BLaER1 (cell line): ENCODE measurements at regions not wholly inside any gene's neighbourhood (a gene's known extent, or its start where the extent isn't known, plus 50 kb on each side); places are given as distances from the start of the nearest gene placed in this dataset.
"Not testable (repeated sequence)": the region's sequence is repeated elsewhere in the genome, so short reads cannot be mapped to it uniquely, and the experiment has no call there.

Source experiments
- H3K27ac ChIP-seq: shearing (Covaris generic); formaldehyde crosslinking; 2 replicates; pipeline ENCODE4 v1.8.1; 2022
- H3K27me3 ChIP-seq: shearing (Covaris generic); formaldehyde crosslinking; 2 replicates; pipeline ENCODE4 v1.8.1; 2022
- H3K36me3 ChIP-seq: shearing (Covaris generic); formaldehyde crosslinking; 2 replicates; pipeline ENCODE4 v1.8.1; 2022
- H3K4me1 ChIP-seq: shearing (Covaris generic); formaldehyde crosslinking; 2 replicates; pipeline ENCODE4 v1.8.1; 2022
- H3K4me2 ChIP-seq: shearing (Covaris generic); formaldehyde crosslinking; 2 replicates; pipeline ENCODE4 v1.8.1; 2022
- H3K4me3 ChIP-seq: shearing (Covaris generic); formaldehyde crosslinking; 2 replicates; pipeline ENCODE4 v1.8.1; 2022
- H3K9ac ChIP-seq: shearing (Covaris generic); formaldehyde crosslinking; 2 replicates; pipeline ENCODE4 v1.8.1; 2022
- H3K9me3 ChIP-seq: shearing (Covaris generic); formaldehyde crosslinking; 2 replicates; pipeline ENCODE4 v1.8.1; 2022
- H4K20me1 ChIP-seq: shearing (Covaris generic); formaldehyde crosslinking; 2 replicates; pipeline ENCODE4 v1.8.1; 2022
- Cebpa-rat ChIP-seq: shearing (Covaris generic); IDR thresholded peaks from 2 replicates; pipeline ENCODE4 v1.8.1; 2022

DNA sequence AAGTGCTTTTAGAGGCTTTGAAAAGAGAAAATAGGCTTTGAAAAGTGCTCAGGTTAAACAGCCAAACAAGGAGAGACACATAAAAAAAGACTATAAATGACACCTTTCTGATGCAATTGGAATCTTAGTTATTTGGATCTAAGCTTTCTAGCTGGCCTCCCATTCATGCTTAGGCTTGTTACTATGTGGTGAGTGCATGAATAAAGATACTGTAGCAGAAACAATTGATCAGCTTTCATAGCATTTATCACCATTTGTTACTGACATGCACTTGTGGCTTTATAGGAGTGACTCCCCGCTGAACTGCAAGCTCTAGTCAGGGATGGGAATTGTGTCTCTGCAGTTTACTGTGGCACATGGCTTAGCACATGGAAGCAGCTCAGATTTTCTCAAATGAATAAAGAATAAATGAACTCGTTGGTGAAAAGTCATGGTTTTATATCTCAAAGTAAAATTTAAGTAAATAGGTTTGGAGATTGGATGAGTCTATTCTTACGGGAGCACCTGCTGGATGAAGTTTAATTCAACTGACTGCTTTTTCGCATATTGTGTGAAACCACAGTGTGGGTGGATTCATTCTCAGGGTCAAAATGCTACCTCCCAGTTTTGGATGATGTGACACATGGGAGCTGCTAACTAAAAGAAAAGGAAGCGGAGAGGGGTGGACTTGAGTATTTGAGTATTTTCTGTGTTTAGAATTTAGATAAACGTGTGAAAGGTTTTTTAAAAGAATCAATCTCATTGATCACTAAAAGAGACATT, 91.1 kb upstream of the NOL4 start:
- Histone ChIP-seq H3K4me2 (no peak overlapping the region), H3K9ac (no peak overlapping the region), H3K27me3 (no peaks in the 10 kb centered on the region), H4K20me1 (no peaks in the 10 kb centered on the region), H3K36me3 (no peaks in the 10 kb centered on the region), H3K4me3 (no peak overlapping the region), H3K27ac (no peak overlapping the region), H3K9me3 (no peaks in the 10 kb centered on the region), H3K4me1 (peaks cover 20% of the 10 kb centered on the region)
- no peak for TF ChIP-seq Cebpa-rat

DNA sequence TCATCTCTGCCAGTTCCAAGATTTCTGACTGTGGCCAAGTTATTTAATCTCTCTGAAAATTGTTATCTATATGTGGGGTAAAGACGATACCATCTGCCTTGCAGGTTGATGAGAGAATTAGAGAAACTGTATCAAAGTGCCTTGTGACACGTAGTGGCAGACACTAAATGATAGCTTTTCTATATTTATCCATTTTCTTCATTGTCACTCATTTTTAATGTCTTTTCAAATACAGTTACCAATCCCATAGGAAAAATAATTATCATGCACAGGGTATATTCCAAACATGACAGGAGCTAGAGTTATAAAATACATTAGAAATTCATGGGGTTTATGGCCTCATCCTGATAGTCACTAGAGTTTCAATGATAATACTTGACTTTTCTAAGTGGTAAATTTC, 95.6 kb upstream of the NOL4 start:
- H3K4me3 ChIP-seq, result no peak overlapping the region
- H3K27me3 ChIP-seq, result no peaks in the 10 kb centered on the region
- H3K4me1 ChIP-seq, result peaks cover 20% of the 10 kb centered on the region
- H3K27ac ChIP-seq, result no peak overlapping the region
- H3K9me3 ChIP-seq, result no peaks in the 10 kb centered on the region
- H3K4me2 ChIP-seq, result no peak overlapping the region
- no peak for TF ChIP-seq Cebpa-rat
- H3K36me3 ChIP-seq, result no peaks in the 10 kb centered on the region
- no peaks in the 10 kb centered on the region for H4K20me1 ChIP-seq
- H3K9ac ChIP-seq, result no peak overlapping the region

DNA sequence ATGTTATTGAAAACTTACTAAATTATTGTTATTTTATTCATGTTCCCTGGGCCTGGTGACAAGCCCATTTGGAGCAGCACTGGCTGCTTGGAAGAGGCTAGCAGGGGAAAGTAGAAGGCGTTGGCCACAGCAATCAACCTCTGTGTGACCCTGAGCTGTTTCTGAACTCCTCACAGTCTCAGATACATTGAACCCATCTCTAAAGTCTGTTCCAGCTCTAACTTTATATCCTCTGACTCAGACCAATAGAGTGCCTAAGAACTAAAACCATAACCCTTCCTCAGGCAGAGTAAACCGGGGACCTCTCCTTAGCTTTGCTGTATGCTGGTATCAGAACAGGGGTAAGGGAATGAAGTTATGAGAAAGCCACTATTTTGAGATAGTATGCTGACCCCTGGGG, 96.4 kb upstream of the NOL4 start:
- TF ChIP-seq Cebpa-rat, result no peak
- no peaks in the 10 kb centered on the region for H3K9me3 ChIP-seq
- peaks cover 20% of the 10 kb centered on the region for H3K4me1 ChIP-seq
- no peaks in the 10 kb centered on the region for H4K20me1 ChIP-seq
- H3K27me3 ChIP-seq, result no peaks in the 10 kb centered on the region
- H3K36me3 ChIP-seq, result no peaks in the 10 kb centered on the region
- no peak overlapping the region for H3K27ac ChIP-seq
- no peak overlapping the region for H3K4me2 ChIP-seq
- H3K4me3 ChIP-seq, result no peak overlapping the region
- no peak overlapping the region for H3K9ac ChIP-seq

DNA sequence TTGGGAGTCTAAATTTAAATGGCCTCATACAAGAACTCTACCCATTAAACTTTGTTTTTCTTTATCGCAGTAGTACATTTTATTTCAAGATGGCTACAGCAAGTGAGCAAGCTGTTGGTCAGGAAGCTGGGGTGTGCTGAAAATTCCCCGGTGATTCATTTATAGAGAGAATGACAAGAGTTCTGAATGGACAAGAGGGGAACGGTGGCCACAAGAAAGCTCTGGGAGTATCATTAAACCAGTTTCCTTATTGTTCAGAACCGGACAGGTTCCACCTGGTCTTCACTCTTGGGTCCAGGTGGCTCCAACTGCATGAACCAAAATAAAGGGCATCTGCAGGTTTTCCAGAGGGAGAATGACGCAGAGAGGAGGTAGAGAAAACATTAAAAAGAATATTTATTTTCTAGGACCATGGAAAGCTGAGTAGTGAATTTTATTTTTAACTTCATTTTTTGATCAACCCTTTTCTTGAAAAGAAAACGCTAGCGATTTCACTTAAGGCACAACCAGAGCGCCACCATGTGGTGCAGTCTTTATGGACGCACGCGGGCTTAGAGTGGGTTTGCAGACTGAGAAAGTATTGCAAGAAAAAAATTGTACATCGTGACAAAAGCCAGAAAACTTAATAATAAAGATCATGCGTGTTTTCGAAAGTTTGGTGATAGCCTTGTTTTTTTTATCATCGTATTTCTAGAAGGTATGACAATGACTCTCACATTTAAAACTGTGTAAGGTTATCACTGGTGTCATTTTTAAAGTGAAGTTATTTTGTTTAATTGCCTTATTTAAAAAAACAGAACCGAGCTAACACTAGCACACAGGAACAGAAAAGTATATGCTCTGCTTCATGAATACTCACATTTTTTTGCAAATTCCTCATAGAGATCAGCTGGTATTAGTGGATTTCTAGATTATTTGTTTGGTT, 97.9 kb upstream of the NOL4 start:
- Histone ChIP-seq H3K27me3 (no peaks in the 10 kb centered on the region), H3K9ac (no peak overlapping the region), H3K4me2 (no peak overlapping the region), H3K4me1 (peaks cover 14% of the 10 kb centered on the region), H3K36me3 (no peaks in the 10 kb centered on the region), H3K9me3 (no peaks in the 10 kb centered on the region), H3K27ac (no peak overlapping the region), H3K4me3 (no peak overlapping the region), H4K20me1 (no peaks in the 10 kb centered on the region)
- no peak for TF ChIP-seq Cebpa-rat

DNA sequence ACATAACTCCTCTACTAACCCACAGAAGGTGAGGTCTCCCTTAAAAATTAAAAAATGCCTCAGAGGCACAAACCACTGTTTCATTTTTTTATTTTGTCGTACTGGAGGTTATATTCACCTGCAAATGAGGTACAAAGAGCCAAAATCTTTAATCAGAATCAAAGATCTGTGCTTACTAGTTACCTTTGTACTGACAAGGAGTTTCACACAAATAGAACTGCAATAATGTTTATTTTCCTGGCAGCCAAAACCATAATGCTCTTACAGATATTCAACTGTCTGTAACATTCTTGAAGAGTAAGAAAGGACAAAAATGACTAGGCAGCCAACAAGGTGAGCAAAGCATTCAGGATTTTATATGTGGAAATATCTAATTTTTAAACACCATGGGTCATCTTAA, 105.1 kb upstream of the NOL4 start:
- H3K9me3 ChIP-seq, result no peaks in the 10 kb centered on the region
- no peak overlapping the region for H3K4me3 ChIP-seq
- no peaks in the 10 kb centered on the region for H4K20me1 ChIP-seq
- H3K4me1 ChIP-seq, result peaks cover 5% of the 10 kb centered on the region; the same call in 1 of the 2 replicates
- no peaks in the 10 kb centered on the region for H3K27me3 ChIP-seq
- no peaks in the 10 kb centered on the region for H3K36me3 ChIP-seq
- 0 out of 2 replicates have a peak overlapping the region, but pooled peaks have one; percentile 4 for H3K4me2 ChIP-seq
- no peak for TF ChIP-seq Cebpa-rat
- H3K27ac ChIP-seq, result no peak overlapping the region
- H3K9ac ChIP-seq, result no peak overlapping the region

DNA sequence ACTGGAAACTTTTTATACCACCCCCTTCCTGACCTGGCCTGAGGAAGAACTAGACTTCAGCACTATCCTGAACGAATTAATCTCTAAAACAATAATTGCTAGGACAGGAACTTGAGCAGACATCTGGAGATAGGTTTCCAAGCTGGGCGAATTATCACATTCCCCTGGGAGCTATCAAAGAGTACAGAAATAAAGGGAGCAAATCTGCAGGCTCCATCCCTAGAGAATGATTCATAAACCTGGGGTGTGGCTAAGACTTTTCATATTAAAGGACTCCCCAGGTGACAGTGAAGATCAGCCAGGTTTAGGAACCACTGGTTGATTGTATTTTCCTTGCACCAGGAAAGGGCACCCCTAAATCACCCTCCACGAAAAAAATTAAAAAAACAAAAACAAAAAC, 105.6 kb upstream of the NOL4 start:
- no peak for TF ChIP-seq Cebpa-rat
- H3K4me1 ChIP-seq, result peaks cover 5% of the 10 kb centered on the region; the same call in 1 of the 2 replicates
- H4K20me1 ChIP-seq, result no peaks in the 10 kb centered on the region
- H3K4me2 ChIP-seq, result 0 out of 2 replicates have a peak overlapping the region, but pooled peaks have one; percentile 4
- H3K27me3 ChIP-seq, result no peaks in the 10 kb centered on the region
- H3K9me3 ChIP-seq, result no peaks in the 10 kb centered on the region
- H3K9ac ChIP-seq, result no peak overlapping the region
- H3K27ac ChIP-seq, result no peak overlapping the region
- no peak overlapping the region for H3K4me3 ChIP-seq
- H3K36me3 ChIP-seq, result no peaks in the 10 kb centered on the region

DNA sequence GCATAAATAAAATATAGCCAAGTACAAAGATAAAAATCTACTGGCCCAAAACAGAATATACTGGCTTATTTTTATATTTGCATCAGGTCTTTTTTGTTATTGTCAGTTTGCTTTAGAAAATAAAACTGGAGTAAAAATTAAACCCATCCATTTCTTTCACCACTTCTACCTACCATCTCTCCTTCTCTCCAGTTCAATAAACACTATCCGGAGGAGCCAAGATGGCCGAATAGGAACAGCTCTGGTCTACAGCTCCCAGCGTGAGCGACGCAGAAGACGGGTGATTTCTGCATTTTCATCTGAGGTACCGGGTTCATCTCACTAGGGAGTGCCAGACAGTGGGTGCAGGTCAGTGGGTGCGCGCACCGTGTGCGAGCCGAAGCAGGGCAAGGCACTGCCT, 106.2 kb upstream of the NOL4 start:
- H3K36me3 ChIP-seq, H3K27ac ChIP-seq, H3K4me3 ChIP-seq, H3K9ac ChIP-seq, H3K9me3 ChIP-seq, H4K20me1 ChIP-seq, H3K4me1 ChIP-seq, H3K4me2 ChIP-seq, H3K27me3 ChIP-seq: not testable (repeated sequence)

DNA sequence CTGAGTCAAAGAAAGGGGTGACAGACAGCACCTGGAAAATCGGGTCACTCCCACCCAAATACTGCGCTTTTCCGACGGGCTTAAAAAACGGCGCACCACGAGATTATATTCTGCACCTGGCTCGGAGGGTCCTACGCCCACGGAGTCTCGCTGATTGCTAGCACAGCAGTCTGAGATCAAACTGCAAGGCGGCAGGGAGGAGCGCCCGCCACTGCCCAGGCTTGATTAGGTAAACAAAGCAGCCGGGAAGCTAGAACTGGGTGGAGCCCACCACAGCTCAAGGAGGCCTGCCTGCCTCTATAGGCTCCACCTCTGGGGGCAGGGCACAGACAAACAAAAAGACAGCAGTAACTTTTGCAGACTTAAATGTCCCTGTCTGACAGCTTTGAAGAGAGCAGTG, 106.6 kb upstream of the NOL4 start:
- not testable (repeated sequence) for H4K20me1 ChIP-seq, H3K27me3 ChIP-seq, H3K9me3 ChIP-seq, H3K4me2 ChIP-seq, H3K9ac ChIP-seq, H3K27ac ChIP-seq, H3K36me3 ChIP-seq, H3K4me1 ChIP-seq, H3K4me3 ChIP-seq

DNA sequence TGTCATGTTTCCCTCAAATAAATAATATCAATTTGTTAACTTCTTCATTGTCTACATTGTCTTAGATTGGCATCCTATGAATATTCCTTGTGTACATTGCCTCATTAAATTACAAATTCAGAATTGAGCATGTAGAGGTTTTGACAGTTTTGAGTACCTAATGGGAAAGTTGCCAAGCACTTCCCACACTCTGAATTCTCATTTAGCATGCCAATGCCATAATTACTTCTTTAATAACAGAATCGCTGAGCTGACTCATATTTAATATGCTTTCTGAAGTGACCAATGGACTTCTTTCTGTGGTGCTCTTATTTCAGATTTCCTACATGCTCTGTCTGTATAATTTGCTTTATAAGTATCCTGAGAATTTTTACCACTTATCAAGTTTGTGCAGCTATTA, 114.4 kb upstream of the NOL4 start:
- Histone ChIP-seq H3K9ac (no peak overlapping the region), H4K20me1 (no peaks in the 10 kb centered on the region), H3K36me3 (no peaks in the 10 kb centered on the region), H3K4me3 (no peak overlapping the region), H3K27me3 (no peaks in the 10 kb centered on the region), H3K4me1 (no peaks in the 10 kb centered on the region), H3K9me3 (no peaks in the 10 kb centered on the region), H3K4me2 (no peak overlapping the region), H3K27ac (no peak overlapping the region)
- TF ChIP-seq Cebpa-rat, result no peak

DNA sequence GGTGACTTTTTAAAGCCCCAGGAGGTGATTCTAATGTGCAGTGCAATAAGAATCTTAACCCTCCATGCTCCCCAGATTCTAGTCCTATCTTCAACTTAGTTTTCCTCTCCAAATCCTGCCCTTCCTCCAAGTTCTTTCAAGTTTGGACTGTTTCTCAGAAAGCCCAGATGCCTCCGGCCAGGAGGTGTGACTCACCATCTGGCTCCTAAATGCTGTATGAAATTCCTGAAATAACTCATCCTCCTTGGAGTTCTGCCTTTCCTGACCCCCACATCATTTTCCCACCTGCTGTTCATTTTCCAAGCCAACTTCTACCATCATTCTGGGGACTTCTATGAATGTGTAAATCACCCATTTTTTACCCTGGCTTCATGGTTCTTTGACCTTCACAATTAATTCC, 118.2 kb upstream of the NOL4 start:
- H3K27ac ChIP-seq, result no peak overlapping the region
- H3K27me3 ChIP-seq, result no peaks in the 10 kb centered on the region
- H3K9me3 ChIP-seq, result no peaks in the 10 kb centered on the region
- no peak for TF ChIP-seq Cebpa-rat
- no peak overlapping the region for H3K4me2 ChIP-seq
- no peaks in the 10 kb centered on the region for H3K4me1 ChIP-seq
- no peak overlapping the region for H3K9ac ChIP-seq
- H4K20me1 ChIP-seq, result no peaks in the 10 kb centered on the region
- H3K36me3 ChIP-seq, result no peaks in the 10 kb centered on the region
- no peak overlapping the region for H3K4me3 ChIP-seq
